ENCODE measurements at regions not wholly inside any gene's neighbourhood (a gene's known extent, or its start where the extent isn't known, plus 50 kb on each side); places are given as distances from the start of the nearest gene placed in this dataset.

GRCh38 chr6:130513770-130514169 is 148.0 kb downstream of the TMEM200A start:
- no peak for TF ChIP-seq EZH2 (IDR thresholded peaks at IDR 0.05; ENCODE audit: borderline replicate concordance, low read depth, low read length, severe bottlenecking)
- TF ChIP-seq, protein P1, sequence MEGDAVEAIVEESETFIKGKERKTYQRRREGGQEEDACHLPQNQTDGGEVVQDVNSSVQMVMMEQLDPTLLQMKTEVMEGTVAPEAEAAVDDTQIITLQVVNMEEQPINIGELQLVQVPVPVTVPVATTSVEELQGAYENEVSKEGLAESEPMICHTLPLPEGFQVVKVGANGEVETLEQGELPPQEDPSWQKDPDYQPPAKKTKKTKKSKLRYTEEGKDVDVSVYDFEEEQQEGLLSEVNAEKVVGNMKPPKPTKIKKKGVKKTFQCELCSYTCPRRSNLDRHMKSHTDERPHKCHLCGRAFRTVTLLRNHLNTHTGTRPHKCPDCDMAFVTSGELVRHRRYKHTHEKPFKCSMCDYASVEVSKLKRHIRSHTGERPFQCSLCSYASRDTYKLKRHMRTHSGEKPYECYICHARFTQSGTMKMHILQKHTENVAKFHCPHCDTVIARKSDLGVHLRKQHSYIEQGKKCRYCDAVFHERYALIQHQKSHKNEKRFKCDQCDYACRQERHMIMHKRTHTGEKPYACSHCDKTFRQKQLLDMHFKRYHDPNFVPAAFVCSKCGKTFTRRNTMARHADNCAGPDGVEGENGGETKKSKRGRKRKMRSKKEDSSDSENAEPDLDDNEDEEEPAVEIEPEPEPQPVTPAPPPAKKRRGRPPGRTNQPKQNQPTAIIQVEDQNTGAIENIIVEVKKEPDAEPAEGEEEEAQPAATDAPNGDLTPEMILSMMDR (IDR thresholded peaks at IDR 0.05; ENCODE audit: borderline replicate concordance, extremely low read depth, low read length, poor library complexity, severe bottlenecking): no peak
